T-helper 1 cell treated with Interleukin-12 subunit alpha and Interleukin-12 subunit beta and Interleukin-4 antibody, amounts not matched to agents 30 ng/mL and 1 ng/mL, for 36 hours (primary cell): ENCODE measurements at regions not wholly inside any gene's neighbourhood (a gene's known extent, or its start where the extent isn't known, plus 50 kb on each side); places are given as distances from the start of the nearest gene placed in this dataset.
"Not testable (repeated sequence)": the region's sequence is repeated elsewhere in the genome, so short reads cannot be mapped to it uniquely, and the experiment has no call there.

Experiments
- intact Hi-C: fragments of 100-400 bp; cut with micrococcal nuclease; formaldehyde crosslinking; loops from one replicate; pipeline ENCODE4 v1.15.1; 2024

GRCh38 chr14:106349678-106350457, 823.5 kb downstream of the TMEM121 start:
- intact Hi-C loops = not testable (repeated sequence)

- intact Hi-C loops = loop anchor here (1.0 kb wide), 1 partner anchor 26 kb away; no protein-coding TSS in a partner anchor
Measured at GRCh38 chr14:106355007-106355791, 828.8 kb downstream of the TMEM121 start.

GRCh38 chr14:106355881-106356642, 829.7 kb downstream of the TMEM121 start:
- intact Hi-C loops = loop anchor here (1.0 kb wide), 1 partner anchor 27 kb away; no protein-coding TSS in a partner anchor

- intact Hi-C loops = not testable (repeated sequence)
Measured at GRCh38 chr14:106356643-106356930, 830.2 kb downstream of the TMEM121 start.

- intact Hi-C loops = not testable (repeated sequence)
Measured at GRCh38 chr14:106359157-106359887, 832.9 kb downstream of the TMEM121 start.

- intact Hi-C loops = not testable (repeated sequence)
Measured at GRCh38 chr14:106365371-106365770, 839.0 kb downstream of the TMEM121 start.

GRCh38 chr14:106365894-106366293, 839.5 kb downstream of the TMEM121 start:
- intact Hi-C loops = not testable (repeated sequence)

GRCh38 chr14:106366971-106367370, 840.6 kb downstream of the TMEM121 start:
- intact Hi-C loops = not testable (repeated sequence)

GRCh38 chr14:106369456-106369855, 843.1 kb downstream of the TMEM121 start:
- intact Hi-C loops = not testable (repeated sequence)

GRCh38 chr14:106372870-106373652, 846.7 kb downstream of the TMEM121 start:
- intact Hi-C loops = loop anchor here (1.0 to 2.0 kb wide), 2 partner anchors 44 to 87 kb away; no protein-coding TSS in a partner anchor

GRCh38 chr14:106373653-106374110, 847.3 kb downstream of the TMEM121 start:
- intact Hi-C loops = loop anchor here (1.0 to 2.0 kb wide), 2 partner anchors 43 to 87 kb away; no protein-coding TSS in a partner anchor

GRCh38 chr14:106377432-106377831, 851.0 kb downstream of the TMEM121 start:
- intact Hi-C loops = no loop called here

- intact Hi-C loops = loop anchor here (1.0 kb wide), 1 partner anchor 20 kb away; no protein-coding TSS in a partner anchor
Measured at GRCh38 chr14:106378191-106378590, 851.8 kb downstream of the TMEM121 start.

GRCh38 chr14:106380740-106381139, 854.4 kb downstream of the TMEM121 start:
- intact Hi-C loops = no loop called here

GRCh38 chr14:106389186-106389585, 862.8 kb downstream of the TMEM121 start:
- intact Hi-C loops = not testable (repeated sequence)

GRCh38 chr14:106390401-106390800, 864.0 kb downstream of the TMEM121 start:
- intact Hi-C loops = no loop called here

GRCh38 chr14:106390947-106391346, 864.6 kb downstream of the TMEM121 start:
- intact Hi-C loops = no loop called here

- intact Hi-C loops = no loop called here
Measured at GRCh38 chr14:106393742-106394141, 867.4 kb downstream of the TMEM121 start.

GRCh38 chr14:106395456-106396050, 869.2 kb downstream of the TMEM121 start:
- intact Hi-C loops = no loop called here
